Esophagus squamous epithelium (tissue), 5 donors: ENCODE measurements at regions not wholly inside any gene's neighbourhood (a gene's known extent, or its start where the extent isn't known, plus 50 kb on each side); places are given as distances from the start of the nearest gene placed in this dataset.

Experiments
- DNase-seq: peaks from one replicate; lab custom pipeline; 2025; lab: John Stamatoyannopoulos, UW
- H3K27ac ChIP-seq, 4 donors: fragments of 200-600 bp; sonication (generic); one replicate each; pipeline ENCODE4 v1.5.1; 2016 to 2019; ENCODE audit warnings: mild to moderate bottlenecking in 1 of 4
- H3K27me3 ChIP-seq, 4 donors: fragments of 200-600 bp; sonication (generic); 1 replicate in 3 of 4; 2 replicates in 1 of 4; pipeline versions ENCODE4 v1.5.1 to v1.6.0; 2017 to 2021; ENCODE audit warnings: antibody characterized with exemption in 1 of 4
- H3K36me3 ChIP-seq, 3 donors: fragments of 200-600 bp; sonication (generic); one replicate each; pipeline ENCODE4 v1.5.1; 2016 to 2019
- H3K4me1 ChIP-seq, 3 donors: fragments of 200-600 bp; sonication (generic); one replicate each; pipeline ENCODE4 v1.5.1; 2017 to 2019
- H3K4me3 ChIP-seq, 4 donors: fragments of 200-600 bp; sonication (generic); 1 replicate in 3 of 4; 2 replicates in 1 of 4; pipeline ENCODE4 v1.5.1; 2016 to 2019; ENCODE audit warnings: mild to moderate bottlenecking in 2 of 4, moderate library complexity in 1 of 4
- H3K9me3 ChIP-seq, 3 donors: fragments of 200-600 bp; sonication (generic); one replicate each; pipeline ENCODE4 v1.5.1; 2016 to 2019
- CTCF ChIP-seq, 6 experiments: fragments of 450-650 bp in 4 of 6; fragments of 200-600 bp in 2 of 6; sonication (generic) in 2 of 6; IDR thresholded peaks; one replicate each; pipeline ENCODE4 v1.5.1; 2016 to 2019; ENCODE audit warnings: antibody characterized with exemption in 6 of 6, mild to moderate bottlenecking in 4 of 6, moderate library complexity in 4 of 6
- POLR2A ChIP-seq, 4 donors: fragments of 450-650 bp; IDR thresholded peaks; one replicate each; pipeline ENCODE4 v1.6.1; 2017; ENCODE audit warnings: antibody characterized with exemption in 4 of 4, mild to moderate bottlenecking in 4 of 4, moderate library complexity in 3 of 4
- WGBS, 2 donors: methylation state at CpG; one replicate each; pipeline ENCODE4 v1.1.5; 2018; 5-methylcytosine and 5-hydroxymethylcytosine counted together
- intact Hi-C: fragments of 100-400 bp; cut with DNase I; formaldehyde crosslinking; loops from one replicate; pipeline ENCODE4 v1.15.0; 2022
- donor health status: DM: yes; HTN: yes; CAD: no.

- Histone ChIP-seq H3K36me3 (no peaks in the 10 kb centered on the region), H3K4me1 (peaks cover 4 to 51% (median 46%) of the 10 kb centered on the region in 3 donors), H3K9me3 (no peaks in the 10 kb centered on the region), H3K27me3 (peaks cover 0 to 36% (median 0%) of the 10 kb centered on the region in 4 donors), H3K4me3 (no peak overlapping the region), H3K27ac (no peak overlapping the region)
- WGBS, 2 donors = 22 to 84% methylated on average over 5 of the region's 5 CpGs
- no peak for DNase-seq
- TF ChIP-seq POLR2A (IDR thresholded peaks at IDR 0.05) (no peak), CTCF (IDR thresholded peaks at IDR 0.05) (no peak)
- intact Hi-C loops = no loop called here
Observed at GRCh38 chr14:101477648-101478047, 83.6 kb upstream of the DIO3 start.

- DNase-seq = no peak
- H3K4me3 ChIP-seq = no peak overlapping the region
- peaks cover 4 to 51% (median 46%) of the 10 kb centered on the region in 3 donors for H3K4me1 ChIP-seq
- H3K36me3 ChIP-seq = no peaks in the 10 kb centered on the region
- 83 to 85% methylated on average over 8 to 10 of the region's 13 CpGs for WGBS, 2 donors
- H3K9me3 ChIP-seq = no peaks in the 10 kb centered on the region
- no peak overlapping the region for H3K27ac ChIP-seq
- TF ChIP-seq CTCF (IDR thresholded peaks at IDR 0.05) (no peak), POLR2A (IDR thresholded peaks at IDR 0.05) (no peak)
- intact Hi-C loops = no loop called here
- H3K27me3 ChIP-seq = peaks cover 0 to 36% (median 0%) of the 10 kb centered on the region in 4 donors
Observed at GRCh38 chr14:101478096-101478495, 83.2 kb upstream of the DIO3 start.

- DNase-seq = no peak
Observed at GRCh38 chr14:101478796-101479410, 82.4 kb upstream of the DIO3 start.

GRCh38 chr14:101480022-101480746, 81.1 kb upstream of the DIO3 start:
- DNase-seq = no peak
- Histone ChIP-seq H3K27me3 (peaks cover 0 to 25% (median 0%) of the 10 kb centered on the region in 4 donors), H3K27ac (peak overlapping the region; percentile 25 to 84 (median 48)), H3K4me3 (peak overlapping the region in 1 of 4 donors; percentile 26), H3K4me1 (peaks cover 4 to 46% (median 42%) of the 10 kb centered on the region in 3 donors), H3K9me3 (no peaks in the 10 kb centered on the region), H3K36me3 (no peaks in the 10 kb centered on the region)
- TF ChIP-seq POLR2A (IDR thresholded peaks at IDR 0.05) (no peak), CTCF (IDR thresholded peaks at IDR 0.05) (no peak)
- intact Hi-C loops = no loop called here
- 36 to 40% methylated on average over 12 of the region's 12 CpGs for WGBS, 2 donors

More at GRCh38 chr14:101478796-101479410, 82.4 kb upstream of the DIO3 start:
- Histone ChIP-seq H3K27me3 (peaks cover 0 to 36% (median 0%) of the 10 kb centered on the region in 4 donors), H3K9me3 (no peaks in the 10 kb centered on the region), H3K4me1 (peaks cover 4 to 51% (median 46%) of the 10 kb centered on the region in 3 donors), H3K36me3 (no peaks in the 10 kb centered on the region), H3K4me3 (no peak overlapping the region), H3K27ac (no peak overlapping the region)
- WGBS, 2 donors = 93 to 95% methylated on average over 5 to 7 of the region's 13 CpGs
- intact Hi-C loops = no loop called here
- TF ChIP-seq CTCF (IDR thresholded peaks at IDR 0.05) (no peak), POLR2A (IDR thresholded peaks at IDR 0.05) (no peak)
